HG03095 (cell line): ENCODE measurements at regions not wholly inside any gene's neighbourhood (a gene's known extent, or its start where the extent isn't known, plus 50 kb on each side); places are given as distances from the start of the nearest gene placed in this dataset.
"Not testable (repeated sequence)": the region's sequence is repeated elsewhere in the genome, so short reads cannot be mapped to it uniquely, and the experiment has no call there.

Experiments used
- ATAC-seq: cut with Tn5 transposase; IDR thresholded peaks from one replicate; pipeline ENCODE4 v1.9.1; 2021; ENCODE audit warnings: moderate library complexity; ENCODE audit not compliant: unreplicated experiment

DNA sequence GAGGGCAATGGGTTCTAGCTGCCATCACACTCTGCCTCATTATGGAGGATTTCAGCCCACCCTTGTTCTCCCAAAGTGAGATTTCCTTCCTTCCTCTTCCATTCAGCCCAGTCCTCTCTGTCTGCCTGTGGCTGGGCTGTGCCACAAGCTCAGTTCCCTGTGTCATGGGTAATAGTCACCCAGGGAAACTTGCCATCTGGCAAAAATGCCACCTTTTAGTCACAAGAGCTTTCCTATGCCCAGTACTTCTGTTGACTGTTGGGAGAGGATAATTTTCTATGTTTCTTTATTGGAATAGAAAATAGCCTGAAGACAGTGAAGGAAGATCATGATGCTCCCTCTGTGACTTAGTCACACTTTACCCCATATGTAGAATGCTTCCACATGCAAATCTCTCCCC lies 71.4 kb downstream of the TLR4 start:
- ATAC-seq = no peak

DNA sequence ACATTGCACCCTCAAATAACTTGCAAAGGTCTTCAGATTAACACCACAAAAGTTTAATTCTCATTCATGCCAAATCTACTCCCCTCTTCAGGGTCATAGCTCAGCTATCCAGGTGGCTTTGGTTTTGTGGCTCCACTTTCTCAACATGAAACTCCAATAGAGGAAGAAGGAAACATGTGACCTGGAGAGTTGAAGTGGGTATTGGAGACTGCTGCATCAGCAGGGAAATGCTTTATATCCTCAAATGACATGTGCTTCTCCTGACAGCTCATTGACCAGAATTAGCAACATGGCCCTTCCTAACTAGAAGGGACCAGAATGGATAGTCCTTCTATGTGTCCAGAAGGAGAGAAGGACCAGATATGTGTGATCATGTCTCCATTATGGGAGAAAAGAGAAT lies 73.6 kb downstream of the TLR4 start:
- no peak for ATAC-seq

DNA sequence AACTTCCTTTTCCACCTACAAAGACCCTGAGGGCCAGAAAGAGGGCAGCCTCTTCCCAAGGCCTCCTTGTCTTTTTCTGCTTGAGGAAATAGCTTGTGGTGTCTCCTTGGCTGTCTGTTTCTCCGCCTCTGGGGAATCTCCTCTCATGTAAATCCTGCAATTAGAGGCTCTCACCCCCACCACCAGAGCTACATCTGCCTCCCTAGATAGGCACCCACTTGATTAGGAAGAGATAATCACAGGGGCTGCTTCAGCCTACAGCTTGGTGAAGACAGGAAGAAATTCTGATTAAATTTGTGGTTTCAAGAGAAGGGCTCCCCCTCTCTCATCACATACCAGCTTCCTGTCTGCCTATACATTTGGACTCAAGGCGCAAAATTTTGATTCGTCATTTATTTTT lies 75.6 kb downstream of the TLR4 start:
- no peak for ATAC-seq

DNA sequence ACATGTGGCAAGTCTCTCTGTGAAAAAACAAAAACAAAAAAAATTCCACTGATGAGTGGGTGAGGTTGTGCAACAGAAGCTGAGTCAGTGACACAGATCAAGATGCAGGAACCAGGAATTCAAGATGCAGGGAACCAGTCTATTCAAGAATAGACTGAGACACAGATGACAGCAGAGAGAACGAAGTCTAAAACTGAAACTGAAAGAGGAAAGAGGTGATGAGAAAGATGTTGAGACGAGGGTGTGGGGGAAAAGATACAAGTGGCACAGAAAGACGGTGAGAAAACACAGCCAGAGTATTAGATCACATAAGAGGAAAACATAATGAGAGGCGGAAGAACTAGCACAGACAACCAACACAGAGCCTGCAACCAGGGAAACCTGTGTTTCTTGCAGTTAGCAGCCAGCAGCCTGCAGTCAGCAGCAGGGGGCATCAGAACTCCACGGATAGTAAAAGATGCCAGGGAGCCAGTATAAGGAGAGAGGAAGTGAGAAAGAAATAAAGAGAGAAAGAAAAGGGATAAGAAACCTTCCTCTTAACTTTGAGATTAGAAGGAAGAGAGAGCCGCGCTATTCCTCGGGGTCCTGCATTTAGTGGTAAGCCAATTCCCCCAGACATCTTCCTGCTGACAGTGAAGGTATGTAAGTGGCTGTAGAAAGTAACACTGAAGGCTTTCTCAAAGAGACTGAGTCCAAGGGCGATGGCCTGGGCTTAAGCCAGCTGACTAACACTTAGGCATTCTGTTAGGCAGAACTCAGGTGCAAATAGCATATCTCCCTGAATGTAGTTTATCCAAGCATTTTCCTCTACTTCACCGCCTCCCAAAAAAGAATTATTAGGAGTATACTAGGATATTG lies 79.0 kb downstream of the TLR4 start:
- peak; percentile 67 for ATAC-seq

DNA sequence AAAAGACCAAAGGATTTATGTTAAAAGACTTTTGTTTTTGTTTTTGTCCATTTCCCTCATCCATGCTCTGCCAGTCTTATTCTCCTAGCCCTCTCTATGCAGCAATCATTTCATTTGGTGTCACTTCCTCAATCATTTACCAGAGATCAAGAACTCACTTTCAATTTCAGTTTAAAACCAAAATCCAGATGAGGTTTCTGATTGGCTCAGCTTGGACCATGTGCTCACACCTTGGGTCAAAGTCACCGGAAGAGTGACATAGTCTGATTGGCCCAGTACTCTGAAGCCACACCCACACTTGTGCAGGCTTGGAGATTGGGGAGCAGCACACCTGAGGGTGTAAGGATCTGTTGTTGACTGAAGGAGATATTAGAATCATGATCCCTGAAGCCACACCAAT lies 79.6 kb downstream of the TLR4 start:
- ATAC-seq = peak; percentile 83

DNA sequence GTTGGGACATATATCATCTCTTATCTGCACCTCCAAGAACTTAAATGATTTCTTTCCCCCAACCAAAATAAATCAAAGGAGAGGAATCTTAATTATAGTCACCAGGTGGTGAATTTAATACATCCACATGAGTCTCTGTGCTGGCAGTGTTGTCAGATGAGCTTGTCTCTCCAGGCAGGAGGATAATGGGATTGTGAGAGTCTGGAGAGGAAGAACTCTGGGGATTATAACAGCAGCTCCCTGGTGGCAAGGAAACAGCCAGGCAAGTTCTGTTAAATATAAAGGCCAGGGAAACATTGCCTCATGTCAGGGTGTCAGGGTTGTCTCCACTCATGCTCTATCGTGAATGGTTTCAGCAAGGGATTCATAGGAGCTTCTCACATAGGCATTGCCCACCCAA lies 80.8 kb downstream of the TLR4 start:
- no peak for ATAC-seq

DNA sequence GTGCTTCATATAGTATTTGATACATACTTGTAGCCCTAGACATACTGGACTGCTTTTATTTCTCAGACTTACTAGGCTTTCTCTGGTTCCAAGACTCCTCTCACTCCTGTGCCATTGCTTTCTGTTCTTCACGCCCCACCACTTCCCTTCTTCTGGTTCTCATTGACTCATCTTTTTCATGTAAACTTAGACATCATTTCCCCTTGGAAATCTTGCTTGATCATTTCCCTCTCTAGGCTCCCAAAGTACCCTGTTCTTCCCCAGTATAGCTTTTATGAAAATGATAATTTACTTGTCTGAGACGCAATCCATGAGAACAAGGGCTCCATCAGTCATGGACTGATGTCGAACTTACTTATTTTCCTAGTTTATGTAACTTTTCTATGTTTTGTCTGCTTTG lies 83.5 kb downstream of the TLR4 start:
- no peak for ATAC-seq

DNA sequence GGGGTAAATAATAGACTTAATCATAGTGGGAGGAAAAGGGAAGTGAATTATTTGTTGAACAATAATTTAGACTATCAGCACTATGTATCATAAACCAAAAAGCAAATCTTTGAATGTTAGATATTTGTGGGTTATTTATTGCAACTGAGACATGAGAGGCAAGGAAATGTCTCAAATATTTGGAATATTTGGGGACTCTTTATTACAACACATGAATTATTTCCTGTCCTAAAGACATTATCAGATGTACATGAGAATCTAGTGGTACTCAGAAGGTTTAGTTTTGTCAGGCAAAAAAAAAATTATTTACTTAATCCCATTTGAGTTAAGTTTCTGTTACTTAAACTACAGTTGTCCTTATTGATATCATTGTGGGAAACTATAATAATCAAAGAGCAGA lies 91.1 kb downstream of the TLR4 start:
- ATAC-seq = no peak

DNA sequence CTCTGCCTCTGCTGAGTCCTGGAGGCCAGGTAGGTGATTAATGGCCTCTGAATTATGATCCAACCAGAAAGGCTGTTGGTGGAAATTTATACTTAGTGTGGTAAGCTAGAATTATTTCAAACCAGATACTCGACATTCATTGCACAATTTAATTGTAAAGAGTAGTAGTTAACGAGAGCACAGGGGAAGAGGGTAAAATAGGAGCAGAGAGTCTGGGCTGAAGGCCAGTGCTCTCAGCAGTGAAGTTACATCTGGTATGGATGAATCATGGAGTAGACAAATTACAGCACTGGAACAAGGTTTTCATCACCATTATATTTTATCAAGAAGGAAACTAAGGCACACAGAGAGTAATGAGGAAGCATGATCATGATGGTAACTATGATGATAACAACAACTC lies 92.5 kb downstream of the TLR4 start:
- no peak for ATAC-seq

DNA sequence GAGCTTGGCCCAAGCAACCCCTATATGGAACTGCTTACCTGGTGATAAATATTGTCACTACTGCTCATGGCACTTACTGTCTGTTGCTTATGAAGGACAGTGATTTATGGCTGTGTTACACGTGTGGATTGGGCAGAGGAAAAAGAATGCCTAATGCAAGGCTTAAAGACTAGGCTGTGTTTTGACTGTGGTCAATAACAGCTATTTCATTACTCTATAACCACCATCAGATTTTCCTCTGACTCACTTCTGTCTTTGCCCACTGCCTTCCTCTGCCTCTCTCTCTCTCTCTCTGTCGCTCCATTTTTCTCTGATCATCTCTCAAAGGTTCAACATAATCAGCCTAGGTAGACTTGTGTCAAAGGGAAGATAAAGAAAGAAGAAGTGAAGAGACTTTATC lies 96.2 kb downstream of the TLR4 start:
- no peak for ATAC-seq

DNA sequence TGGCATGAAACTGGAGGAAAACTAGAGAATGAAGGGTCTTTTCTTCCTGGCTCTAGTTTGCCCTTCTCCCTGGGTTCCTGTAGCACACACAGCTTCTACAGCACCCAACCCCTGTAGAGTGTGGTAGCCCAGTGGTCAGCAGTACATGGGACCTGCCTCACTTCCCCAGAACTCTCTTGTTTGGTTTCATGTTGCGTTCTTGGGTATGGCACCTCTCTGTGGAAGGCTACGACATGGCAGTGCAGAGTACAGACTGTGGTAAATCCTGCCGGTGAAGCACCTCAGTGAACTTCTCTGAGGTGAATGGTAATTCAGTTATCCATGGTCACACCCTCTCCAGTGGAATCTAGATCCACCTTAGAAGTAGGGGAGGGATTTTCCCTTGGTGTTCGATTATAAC lies 105.5 kb downstream of the TLR4 start:
- ATAC-seq = no peak

DNA sequence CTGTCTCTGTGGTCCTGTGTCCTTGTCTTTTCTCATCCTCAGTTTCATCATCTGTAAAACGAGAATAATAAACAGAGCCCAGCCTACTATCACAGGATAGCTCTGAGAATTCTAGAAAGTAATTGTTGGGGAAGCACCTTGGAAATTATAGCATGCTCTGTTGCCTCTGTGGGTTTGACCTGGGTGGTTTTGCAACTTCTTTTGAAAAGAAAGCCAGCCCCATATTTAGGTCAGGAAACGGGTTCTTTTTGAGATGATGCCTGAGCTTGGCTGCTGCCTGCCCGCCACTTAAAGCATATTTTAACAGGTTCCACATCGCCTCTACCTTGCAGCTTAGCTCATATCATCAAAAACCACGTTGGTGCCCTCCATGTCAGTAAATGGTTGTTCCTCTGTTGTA lies 111.1 kb downstream of the TLR4 start:
- ATAC-seq = no peak

DNA sequence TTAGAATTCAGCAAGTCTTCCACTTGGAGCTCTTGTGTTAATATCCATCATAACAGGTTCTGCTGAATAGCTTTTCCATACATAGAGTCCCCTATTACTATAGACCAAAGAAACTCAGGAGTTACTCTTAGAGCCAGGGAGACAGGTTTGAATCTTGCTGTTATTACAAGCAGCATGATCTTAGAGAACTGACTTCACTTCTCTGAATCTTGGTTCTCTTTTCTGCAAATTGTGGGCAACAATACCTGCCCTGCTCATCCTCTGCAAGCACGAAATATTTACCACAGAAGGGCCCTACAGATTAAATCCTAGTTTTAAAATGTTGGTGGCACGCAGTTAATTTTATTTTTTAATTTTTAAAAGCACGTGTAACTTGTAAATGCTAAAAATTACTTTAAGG lies 111.7 kb downstream of the TLR4 start:
- ATAC-seq = no peak

DNA sequence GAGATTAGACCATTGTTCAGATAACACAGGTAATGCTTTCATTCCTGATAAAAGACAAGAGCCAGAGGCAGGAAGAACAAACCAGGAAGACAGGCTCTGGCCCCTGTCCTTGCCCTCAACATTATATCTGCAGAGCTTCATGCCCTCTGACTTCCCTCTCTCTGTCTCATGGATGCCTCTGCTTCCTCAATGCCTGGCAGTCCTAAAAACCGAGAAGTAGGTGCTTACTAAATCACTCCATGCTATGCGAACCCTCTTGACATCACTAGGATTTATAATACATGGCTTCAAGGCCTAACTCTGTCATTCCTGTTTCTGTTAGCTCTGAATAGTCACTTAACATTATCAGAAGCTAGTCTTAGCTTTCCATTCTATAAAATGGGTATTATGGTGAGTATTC lies 117.8 kb downstream of the TLR4 start:
- no peak for ATAC-seq

DNA sequence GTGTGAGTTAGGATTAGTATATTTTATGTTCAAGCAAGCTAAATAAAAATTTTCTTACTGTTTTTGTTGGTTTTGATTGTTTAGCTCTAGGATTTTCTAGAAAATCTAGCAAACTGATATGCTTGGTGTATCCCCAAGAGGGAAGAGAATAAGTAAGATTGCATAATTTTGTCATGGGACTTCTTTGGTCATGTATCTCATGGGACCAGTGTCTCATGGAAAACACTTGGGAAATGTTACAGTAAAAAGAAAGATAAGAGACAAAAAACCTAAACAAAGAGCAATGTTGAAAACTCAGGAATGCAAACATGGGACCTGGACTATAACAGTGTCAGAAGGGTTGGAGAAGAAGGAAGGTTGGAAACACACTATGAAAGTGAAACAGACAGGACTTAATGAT lies 119.4 kb downstream of the TLR4 start:
- no peak for ATAC-seq

DNA sequence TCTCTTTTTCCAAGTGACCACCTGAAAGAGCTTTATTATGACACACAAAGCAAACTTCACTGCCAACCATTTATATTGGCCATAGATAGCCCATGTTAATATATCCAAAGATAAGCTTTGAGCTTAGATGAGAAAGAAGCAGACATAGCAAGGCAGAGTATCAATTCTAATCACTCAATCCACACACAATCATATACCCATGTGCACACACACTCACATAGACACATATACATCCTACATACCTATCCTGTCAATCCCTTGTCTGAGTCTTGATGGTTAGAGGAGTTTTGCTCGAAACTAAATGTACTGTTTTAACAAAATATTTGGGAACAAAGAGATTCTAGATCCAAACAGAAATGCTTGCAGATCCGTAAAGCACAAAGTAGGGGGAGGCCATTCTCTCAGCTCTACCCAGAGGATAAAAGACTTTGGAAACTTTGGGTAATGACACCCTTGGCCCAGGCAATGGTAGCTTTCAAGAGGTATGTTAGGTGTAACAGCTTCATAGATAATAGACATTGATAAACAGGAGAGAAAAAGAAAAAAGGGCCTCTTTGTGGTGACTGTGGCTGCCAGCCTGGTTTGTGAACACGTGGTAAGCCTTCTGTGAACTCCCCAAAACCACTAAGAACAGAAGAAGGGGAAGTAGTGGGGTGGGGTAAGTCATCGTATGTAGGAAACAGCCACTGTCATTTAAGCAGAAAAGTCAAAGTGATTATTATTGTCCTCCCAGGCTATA lies 121.6 kb downstream of the TLR4 start:
- peak; percentile 94 for ATAC-seq

DNA sequence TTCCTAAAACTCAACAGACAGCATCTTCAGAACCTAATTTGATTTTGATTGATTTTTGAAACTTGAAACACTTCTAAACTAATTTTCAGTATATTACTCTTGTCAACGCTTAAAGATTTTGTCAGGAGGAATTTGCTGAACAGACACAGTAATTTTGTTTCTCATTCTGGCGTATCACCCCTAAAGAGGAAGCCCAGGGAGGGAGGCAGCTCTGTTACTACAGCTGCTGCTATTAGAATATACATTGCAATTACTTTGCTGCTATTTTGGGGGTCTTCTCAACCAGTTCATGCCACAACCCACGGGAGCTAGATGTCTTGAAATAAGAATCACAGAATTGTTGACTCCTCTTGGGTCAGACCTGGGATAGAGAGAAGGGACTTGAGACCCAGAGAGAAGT lies 122.6 kb downstream of the TLR4 start:
- no peak for ATAC-seq

DNA sequence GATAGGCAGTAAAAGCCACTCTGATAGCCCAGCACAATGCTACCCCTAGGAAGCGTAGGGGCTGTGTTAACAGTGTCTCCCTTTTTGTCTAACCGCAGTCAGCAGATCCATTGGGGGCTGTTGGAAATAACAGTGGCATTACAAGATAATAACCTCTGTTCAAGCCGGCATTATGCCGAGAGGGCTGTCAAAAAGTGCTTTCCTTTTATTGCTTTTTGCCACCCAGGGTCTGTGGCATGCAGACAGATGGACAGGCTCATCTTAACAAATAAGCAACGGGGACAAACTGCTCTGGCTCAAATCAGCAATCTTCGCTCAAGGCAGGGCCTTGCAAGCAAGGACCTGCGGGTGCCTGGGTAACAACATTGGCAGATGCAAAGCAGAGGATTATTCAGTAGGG lies 123.3 kb downstream of the TLR4 start:
- no peak for ATAC-seq

DNA sequence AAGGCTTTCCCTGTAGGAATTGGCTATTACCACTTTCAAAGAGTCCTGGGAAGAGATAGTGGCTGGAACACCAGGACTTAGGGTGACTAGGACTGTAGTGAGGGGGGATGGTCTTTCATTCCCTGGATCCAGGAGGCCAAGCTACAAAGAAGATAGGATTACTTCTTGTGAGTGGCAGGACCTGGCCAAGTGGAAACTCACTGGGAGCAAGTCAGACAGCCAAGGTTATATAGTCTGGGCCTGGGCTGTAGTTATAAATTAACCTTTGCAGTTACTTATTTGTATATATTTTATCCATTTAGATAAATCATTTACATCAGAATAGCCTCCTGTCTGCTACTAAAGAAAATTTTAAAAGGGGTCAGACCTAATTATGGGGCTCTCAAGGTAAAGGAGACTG lies 124.3 kb downstream of the TLR4 start:
- ATAC-seq = no peak

DNA sequence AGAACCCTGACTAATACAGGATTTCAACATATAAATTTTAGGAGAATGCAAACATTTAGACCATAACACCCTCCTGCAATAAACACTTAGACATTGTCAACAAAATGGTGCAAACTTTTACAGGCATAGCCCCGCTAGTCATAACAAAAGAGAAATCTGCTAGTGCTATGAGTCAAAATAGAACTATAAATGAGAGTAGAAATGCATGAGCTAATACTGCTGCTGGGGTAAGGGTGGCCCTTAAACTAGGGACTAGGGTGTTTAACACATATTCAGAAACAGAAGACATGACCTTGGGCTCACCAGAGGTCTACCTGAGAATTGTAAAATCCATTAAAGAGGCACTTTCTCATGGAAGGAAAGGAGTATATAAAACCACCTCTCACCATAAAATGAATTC lies 131.6 kb downstream of the TLR4 start:
- peak; percentile 95 for ATAC-seq

DNA sequence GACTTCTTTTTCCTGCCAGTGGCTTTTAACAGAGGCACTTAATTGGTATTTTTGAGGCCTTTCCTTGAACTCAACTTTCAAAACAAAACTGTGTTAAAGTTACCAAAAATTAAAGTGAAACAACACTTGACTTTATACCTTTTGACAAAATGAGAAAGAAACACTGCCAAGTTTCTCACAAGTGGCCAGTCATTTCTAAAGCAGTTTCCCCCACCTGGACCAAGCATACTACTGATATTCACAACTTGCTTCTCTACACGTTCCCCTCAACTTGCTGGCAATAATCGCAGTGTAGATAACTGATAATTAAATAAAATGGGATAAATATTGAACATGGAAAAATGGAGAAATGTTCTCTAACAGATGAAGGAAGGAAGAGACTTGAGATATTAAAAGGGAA lies 135.7 kb downstream of the TLR4 start:
- no peak for ATAC-seq

DNA sequence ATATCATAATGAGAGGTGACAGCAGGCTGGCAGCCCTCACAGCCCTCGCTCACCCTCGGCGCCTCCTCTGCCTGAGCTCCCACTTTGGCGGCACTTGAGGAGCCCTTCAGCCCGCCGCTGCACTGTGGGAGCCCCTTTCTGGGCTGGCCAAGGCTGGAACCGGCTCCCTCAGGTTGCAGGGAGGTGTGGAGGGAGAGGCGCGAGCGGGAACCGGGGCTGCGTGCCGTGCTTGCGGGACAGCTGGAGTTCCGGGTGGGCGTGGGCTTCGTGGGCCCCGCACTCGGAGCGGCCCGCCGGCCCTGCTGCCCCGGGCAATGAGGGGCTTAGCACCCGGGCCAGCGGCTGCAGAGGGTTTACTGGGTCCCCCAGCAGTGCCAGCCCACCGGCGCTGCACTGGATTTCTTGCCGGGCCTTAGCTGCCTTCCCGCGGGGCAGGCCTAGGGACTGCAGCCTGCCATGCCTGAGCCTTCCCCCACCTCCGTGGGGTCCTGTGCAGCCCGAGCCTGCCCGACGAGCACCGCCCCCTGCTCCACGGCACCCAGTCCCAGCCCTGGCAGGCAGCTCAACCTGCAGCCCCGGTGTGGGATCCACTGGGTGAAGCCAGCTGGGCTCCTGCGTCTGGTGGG lies 147.7 kb downstream of the TLR4 start:
- ATAC-seq = not testable (repeated sequence)
